SK-N-SH treated with all-trans-retinoic acid at 6 μM for 48 hours (cell line): ENCODE measurements at regions not wholly inside any gene's neighbourhood (a gene's known extent, or its start where the extent isn't known, plus 50 kb on each side); places are given as distances from the start of the nearest gene placed in this dataset.

ENCODE experiments used
- ESRRG ChIP-seq: fragments of 250-450 bp; sonication (Bioruptor Pico); IDR thresholded peaks from 2 replicates; pipeline ENCODE4 v1.6.1; 2021; ENCODE audit warnings: mild to moderate bottlenecking
- RARB ChIP-seq: fragments of 250-450 bp; sonication (Bioruptor Pico); IDR thresholded peaks from 2 replicates; pipeline ENCODE4 v1.8.0; 2021; ENCODE audit warnings: mild to moderate bottlenecking, moderate library complexity
- TCF4 ChIP-seq: fragments of 250-450 bp; sonication (Bioruptor Pico); IDR thresholded peaks from 2 replicates; pipeline ENCODE4 v1.8.0; 2021; ENCODE audit warnings: mild to moderate bottlenecking, moderate library complexity, borderline replicate concordance
- TOX ChIP-seq: fragments of 250-450 bp; sonication (Bioruptor Pico); IDR thresholded peaks from 2 replicates; pipeline ENCODE4 v1.8.0; 2021; ENCODE audit warnings: mild to moderate bottlenecking, moderate library complexity, borderline replicate concordance
- TSHZ2 ChIP-seq: fragments of 250-450 bp; sonication (Bioruptor Pico); IDR thresholded peaks from 2 replicates; pipeline ENCODE4 v1.5.0; 2020; ENCODE audit warnings: mild to moderate bottlenecking, moderate library complexity
- ZNF70 ChIP-seq: fragments of 450-650 bp; formaldehyde crosslinking; IDR thresholded peaks from 2 replicates; pipeline ENCODE4 v1.5.0; 2020; ENCODE audit warnings: mild to moderate bottlenecking, moderate library complexity

- TF ChIP-seq ESRRG (CRISPR knock-in tag) = no peak
- no peak for TF ChIP-seq RARB (CRISPR knock-in tag)
- TF ChIP-seq TOX = peak; percentile 93; the same call in 1 of the 2 replicates
- peak; percentile 86 for TF ChIP-seq TSHZ2 (CRISPR knock-in tag)
- TF ChIP-seq ZNF70 (CRISPR knock-in tag) = no peak
- TF ChIP-seq TCF4 (CRISPR knock-in tag) = peak; percentile 96
Observed at GRCh38 chr3:162742159-162742717, 1245.6 kb downstream of the OTOL1 start.
